ENCODE measurements at regions not wholly inside any gene's neighbourhood (a gene's known extent, or its start where the extent isn't known, plus 50 kb on each side); places are given as distances from the start of the nearest gene placed in this dataset.

GRCh38 chr5:23412515-23412914, 94.9 kb upstream of the PRDM9 start:
- TF ChIP-seq, protein P1, sequence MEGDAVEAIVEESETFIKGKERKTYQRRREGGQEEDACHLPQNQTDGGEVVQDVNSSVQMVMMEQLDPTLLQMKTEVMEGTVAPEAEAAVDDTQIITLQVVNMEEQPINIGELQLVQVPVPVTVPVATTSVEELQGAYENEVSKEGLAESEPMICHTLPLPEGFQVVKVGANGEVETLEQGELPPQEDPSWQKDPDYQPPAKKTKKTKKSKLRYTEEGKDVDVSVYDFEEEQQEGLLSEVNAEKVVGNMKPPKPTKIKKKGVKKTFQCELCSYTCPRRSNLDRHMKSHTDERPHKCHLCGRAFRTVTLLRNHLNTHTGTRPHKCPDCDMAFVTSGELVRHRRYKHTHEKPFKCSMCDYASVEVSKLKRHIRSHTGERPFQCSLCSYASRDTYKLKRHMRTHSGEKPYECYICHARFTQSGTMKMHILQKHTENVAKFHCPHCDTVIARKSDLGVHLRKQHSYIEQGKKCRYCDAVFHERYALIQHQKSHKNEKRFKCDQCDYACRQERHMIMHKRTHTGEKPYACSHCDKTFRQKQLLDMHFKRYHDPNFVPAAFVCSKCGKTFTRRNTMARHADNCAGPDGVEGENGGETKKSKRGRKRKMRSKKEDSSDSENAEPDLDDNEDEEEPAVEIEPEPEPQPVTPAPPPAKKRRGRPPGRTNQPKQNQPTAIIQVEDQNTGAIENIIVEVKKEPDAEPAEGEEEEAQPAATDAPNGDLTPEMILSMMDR (IDR thresholded peaks at IDR 0.05): no peak
- no peak for TF ChIP-seq POLR2AphosphoS5 (IDR thresholded peaks at IDR 0.05)
